NCI-H2029 (cell line): ENCODE measurements at regions not wholly inside any gene's neighbourhood (a gene's known extent, or its start where the extent isn't known, plus 50 kb on each side); places are given as distances from the start of the nearest gene placed in this dataset.
"Not testable (repeated sequence)": the region's sequence is repeated elsewhere in the genome, so short reads cannot be mapped to it uniquely, and the experiment has no call there.

Source experiments
- DNase-seq: peaks from one replicate; lab custom pipeline; 2025; lab: John Stamatoyannopoulos, UW

DNA sequence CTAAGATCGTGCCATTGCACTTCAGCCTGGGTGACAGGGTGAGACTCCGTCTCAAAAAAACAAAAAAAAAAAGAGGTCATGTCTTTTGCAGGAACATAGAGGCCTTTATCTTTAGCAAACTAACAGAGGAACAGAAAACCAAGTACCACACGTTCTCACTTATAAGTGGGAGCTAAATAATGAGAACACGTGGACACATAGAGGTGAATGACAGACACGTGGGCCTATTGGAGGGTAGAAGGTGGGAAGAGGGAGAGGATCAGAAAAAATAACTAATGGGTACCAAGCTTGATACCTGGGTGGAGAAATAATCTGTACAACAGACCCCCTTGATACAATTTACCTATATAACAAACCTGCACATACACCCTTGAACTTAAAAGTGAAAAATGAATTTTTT is 401.4 kb upstream of the NAALADL2 start:
- no peak for DNase-seq

DNA sequence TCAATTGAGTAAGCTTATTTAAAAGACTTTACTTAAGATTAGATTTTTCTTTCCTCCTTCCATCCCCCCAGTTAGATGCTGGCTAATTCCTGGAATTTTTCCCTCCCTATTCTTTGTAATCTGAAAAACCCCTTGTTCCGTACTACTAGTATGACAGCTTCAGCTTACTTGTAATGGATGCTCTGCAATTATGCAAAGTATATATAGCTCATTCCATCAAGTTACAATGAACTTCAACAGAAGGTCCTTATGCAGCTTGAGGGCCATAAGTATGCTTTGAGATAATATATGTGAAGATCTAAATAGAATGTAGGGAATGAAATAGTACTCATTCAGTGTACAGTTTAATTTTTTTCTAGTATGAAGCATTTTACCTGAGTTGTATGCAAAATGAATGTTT is 398.3 kb upstream of the NAALADL2 start:
- DNase-seq = no peak

DNA sequence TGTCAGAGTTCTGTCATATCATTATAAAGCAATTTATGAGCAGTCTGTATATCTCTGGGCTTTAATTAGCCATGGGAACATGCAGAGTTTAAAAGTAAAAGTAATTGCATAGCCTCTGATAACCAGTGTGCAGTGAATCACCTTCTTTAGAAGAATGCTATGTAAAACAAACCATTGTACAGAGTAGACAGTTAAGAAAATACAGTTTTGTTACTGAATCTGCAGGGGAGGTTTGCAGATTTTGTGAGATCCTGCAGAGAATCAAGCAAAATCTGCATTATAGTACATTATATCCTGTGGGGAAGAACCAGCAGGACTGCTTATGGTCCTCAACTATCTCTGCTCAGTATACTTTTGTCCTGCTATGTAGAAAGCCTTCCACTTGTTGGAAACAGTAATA is 396.2 kb upstream of the NAALADL2 start:
- DNase-seq = no peak

DNA sequence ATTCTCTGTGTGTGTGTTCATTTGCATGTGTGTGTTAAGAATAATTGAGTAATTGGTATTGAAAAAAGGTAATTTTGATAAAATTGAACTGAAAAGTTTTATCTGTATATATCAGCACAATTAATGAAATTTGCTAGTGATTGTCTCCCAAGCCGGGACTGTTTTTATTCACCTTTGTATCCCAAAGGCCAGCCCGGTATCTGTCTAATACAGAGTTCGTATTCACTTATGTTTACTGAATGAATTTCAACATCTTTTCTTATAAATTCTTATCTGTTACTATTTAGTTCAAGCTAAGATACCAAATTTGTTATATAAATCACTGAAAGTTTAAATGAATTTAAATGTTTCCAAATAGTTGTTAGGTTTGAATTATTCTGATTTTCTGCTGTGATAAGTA is 394.0 kb upstream of the NAALADL2 start:
- DNase-seq = no peak

DNA sequence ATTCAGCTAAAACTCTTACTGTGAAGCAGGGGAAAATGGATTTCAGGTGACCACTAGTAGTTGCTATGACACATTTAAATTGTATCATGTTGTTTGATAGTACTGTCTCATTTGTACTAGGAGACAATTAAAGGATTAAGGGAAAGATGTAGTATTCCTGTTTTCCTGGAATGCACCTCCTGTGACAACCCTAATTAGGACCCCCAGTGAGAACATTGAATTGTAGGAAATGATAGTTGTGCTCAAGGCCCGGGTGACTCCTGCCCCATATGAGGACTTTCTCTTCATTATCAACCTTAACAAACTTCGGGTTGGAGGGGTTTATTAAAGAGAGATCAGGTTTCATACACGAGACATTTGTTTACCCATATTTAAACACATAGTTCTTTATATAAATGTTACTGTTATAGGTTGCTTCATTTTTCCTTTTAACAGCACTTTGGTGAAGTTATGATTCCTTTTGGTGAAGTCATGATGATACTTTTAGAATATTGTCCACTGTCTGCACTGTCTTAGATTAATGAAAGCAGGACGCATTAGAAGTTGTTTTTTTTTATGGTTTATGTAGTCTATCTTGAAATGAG is 392.6 kb upstream of the NAALADL2 start:
- DNase-seq = no peak

DNA sequence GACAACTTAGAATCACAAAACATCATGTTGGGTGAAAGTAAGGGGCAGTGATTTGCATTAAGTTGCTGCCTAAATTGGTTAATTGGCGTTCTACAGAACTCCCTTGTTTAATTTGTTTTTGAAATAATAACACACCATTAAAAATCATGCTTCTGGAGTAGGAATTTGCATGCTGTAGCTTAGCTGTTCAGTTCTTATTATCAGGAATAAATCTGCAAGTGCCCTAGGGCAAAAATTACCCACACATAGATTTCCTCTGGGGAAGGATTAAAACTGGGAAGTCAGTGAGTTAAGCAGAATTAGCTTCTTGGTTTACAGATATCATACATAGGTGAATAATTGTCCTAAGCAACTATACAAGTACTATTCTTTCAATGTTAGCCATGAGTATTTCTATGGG is 381.6 kb upstream of the NAALADL2 start:
- no peak for DNase-seq

DNA sequence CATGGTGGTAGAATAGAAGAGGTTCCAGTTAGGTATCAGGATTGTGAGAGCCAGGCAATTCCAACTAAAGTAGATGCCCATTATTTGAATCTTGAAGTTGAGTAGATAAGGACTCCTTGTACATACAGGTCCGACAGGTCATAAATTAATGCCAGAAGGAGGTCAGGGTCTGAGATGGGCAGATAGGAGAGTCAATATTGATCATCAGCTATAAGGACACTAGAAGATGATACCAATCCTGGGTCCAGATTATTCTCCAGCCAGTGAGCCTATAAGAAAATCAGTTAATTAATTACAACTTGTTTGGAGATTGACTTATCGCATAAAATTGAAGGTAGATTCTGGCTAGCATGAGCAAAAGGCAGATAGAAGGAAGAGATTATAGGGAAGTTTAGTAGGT is 378.4 kb upstream of the NAALADL2 start:
- DNase-seq = no peak

DNA sequence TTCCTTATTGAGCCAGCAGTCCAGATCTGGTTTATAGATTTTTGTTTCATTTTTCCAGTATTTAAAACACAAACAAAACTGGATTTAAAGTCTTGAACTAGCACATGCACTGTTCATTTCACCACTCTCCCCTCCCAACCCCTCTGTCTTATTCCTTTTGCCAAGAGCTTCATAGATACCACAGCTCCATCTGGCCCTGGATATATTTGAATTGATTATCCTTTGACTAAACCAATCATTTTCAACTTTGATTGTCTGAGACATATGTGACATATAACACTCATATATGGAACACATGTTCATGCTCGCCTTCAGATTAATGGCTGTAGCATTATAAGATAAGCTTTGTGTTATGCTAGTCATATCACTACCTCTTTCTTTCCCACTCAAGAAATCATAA is 376.6 kb upstream of the NAALADL2 start:
- DNase-seq = no peak

DNA sequence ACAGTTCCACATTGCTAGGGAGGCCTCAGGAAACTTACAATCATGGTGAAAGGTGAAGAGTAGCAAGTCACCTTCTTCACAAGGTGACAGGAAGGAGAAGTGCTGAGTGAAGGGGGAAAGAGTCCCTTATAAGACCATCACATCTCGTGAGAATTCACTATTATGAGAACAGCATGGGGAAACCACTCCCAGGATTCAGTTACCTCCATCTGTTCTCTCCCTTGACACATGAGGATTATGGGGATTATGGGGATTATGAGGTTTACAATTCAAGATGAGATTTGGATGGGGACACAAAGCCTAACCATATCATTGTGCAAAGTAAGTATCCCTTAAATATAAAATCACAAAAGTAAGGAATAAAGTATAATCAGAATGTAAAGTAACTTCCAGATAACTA is 375.9 kb upstream of the NAALADL2 start:
- no peak for DNase-seq

DNA sequence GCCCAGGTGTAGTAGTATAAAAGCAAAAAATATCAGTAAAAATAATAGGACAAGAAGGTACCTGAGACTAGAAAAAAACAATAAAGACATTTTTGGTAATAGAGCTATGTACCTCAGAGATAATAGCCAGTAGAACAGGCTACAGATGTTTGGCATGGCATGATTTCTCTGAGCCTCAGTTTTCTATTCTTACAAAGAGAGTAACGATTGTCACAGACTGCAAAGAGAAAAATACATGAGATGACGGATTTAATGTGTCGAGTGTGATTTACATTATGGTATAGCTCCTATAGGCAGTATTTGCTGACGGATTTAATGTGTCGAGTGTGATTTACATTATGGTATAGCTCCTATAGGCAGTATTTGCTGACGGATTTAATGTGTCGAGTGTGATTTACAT is 375.3 kb upstream of the NAALADL2 start:
- not testable (repeated sequence) for DNase-seq

DNA sequence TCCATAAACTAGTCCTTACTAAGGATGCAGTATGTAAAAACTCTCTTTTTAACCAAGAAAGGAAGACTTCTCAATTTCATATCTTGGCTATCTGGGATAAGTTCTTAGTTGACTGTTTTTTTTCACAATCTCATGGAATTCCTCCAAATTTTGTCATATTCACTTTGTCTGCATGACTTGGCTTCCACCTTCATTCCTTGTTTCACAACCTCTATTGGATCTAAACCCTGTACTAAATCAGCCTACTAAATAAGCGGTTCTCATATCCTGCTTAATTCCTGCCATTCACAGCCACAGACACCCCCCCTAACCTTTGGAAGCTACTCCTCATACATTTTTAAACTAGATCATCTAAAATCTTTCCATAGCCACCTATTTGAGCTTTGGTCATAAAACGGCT is 370.6 kb upstream of the NAALADL2 start:
- DNase-seq = no peak

DNA sequence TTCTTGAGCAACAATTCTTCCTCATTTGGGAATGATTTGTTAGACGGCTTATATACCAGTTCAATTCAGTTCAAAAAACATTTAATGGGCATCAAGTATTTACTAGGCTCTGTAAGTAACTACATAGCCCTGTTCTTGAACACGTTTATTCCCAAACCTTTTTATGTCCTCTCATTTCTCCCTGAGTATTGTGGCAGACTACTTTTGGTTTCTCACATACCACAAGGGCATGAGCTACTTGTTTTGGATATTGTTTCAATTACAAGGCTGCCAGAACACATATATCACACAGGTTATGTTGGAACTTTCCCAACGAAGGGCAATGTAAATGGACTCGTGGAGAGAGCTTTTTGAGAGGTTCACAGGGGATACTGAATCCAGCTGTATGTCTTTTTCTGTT is 363.8 kb upstream of the NAALADL2 start:
- no peak for DNase-seq

DNA sequence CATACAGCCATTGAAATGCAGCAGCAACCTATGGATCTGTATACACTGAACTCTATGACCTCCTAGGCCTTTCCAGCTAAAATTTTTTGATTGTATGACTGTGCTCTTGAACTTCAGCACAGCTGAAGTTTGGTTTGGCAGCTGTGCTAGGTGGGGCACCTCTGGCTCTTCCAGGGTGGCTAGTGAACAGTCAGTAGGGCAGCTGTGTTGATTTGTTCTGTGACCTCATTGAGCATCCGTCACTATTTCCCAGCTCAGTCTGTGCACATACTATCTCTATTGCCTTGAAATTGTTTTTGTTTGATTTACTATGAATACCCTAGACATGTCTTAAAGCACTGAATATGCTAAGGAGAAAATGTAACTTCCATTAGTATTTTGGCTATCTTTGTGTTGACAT is 363.2 kb upstream of the NAALADL2 start:
- no peak for DNase-seq

DNA sequence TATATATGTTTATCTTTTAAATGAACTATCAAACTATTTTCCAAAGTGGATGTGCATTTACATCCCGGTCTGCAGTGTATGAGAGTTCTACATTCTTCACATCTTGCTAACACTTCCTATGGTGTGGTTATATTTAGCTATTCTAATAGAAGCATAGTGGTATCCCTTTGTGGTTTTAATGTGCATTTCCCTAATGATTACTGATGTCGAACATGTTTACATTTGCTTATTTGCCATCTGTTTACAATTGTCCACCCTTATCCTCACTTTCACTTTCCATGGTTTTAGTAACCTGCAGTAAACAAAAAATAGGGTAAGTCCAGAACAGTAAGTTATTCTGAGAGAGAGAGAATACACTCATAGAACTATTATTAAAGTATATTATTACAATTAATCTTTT is 360.5 kb upstream of the NAALADL2 start:
- DNase-seq = no peak

DNA sequence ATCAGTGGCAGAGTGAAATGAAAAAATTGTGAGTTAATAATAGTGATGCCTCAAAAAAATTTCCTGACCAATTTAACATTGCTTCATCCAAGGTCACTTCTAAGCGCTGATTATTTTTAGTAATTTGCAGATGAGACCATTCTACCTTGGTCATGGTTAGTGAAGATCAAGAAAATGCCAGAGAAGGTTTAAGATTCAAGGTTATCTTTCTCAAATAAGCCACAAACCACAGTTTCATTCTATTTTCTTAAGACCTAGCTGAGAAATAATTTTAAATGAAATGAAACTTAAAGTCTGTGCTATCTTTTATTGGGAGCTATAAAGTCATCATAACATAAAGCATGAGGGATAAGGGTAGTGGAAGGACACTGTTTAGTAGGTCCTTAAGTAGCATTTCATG is 353.9 kb upstream of the NAALADL2 start:
- no peak for DNase-seq

DNA sequence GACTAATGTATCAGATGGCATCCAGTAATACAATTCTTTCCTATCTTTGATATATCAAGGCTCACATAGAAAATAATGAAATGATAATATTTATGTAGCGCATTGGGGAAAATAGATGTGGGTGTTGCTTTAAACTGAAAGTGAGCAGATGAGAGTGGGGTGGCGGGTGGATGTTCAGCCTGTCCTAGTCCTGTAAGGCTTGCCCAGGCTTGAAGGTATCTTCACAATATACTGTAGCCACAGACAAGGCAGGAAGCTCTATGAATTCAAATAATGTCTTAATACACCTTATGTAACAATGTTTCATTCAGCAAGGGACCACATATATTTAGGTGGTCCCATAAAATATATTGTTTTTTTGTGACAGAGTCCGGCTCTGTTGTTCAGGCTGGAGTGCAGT is 334.9 kb upstream of the NAALADL2 start:
- no peak for DNase-seq

DNA sequence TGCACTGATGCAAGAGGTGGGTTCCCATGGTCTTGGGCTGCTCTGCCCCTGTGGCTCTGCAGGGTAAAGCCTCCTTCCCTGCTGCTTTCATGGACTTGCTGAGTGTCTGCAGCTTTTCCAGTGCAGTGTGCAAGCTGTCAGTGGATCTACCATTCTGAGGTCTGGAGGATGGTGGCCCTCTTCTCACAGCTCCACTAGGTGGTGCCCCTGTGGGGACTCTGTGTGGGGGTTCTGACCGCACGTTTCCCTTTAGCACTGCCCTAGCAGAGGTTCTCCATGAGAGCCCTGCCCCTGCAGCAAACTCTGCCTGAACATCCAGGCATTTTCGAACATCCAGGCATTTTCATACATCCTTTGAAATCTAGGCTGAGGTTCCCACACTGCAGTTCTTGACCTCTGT is 329.8 kb upstream of the NAALADL2 start:
- DNase-seq = no peak

DNA sequence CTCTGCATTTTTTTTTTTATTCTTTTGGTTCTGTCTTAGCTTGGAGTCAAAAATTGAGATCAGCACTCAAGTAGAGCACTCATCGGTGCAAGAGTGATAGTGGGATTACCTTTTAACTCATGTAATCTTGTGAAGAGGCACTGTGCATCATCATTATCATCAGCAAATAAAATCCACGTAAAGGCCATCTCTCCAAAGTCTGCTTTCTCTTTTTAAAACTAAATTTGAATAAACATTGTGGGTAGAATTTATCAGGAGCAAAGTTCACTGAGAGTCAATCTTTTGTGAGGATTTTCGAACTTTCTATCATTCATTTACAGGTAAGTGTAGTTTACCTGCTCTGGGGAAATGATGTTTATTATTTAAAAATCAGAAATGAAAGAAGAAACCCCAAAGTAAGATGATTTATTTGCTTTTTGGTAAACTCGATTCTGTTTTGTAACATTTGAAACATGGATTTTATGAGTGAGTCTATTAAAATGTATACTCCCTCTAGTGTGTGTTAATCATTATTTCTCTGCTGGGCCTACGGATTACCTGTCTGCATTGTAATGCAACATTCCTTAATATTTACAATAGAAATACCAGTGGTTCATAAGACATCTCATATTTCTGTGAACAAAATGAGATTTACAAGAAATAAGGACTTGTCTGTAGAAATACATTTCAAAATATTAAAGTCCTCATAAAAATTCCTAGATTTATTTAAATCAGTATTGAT is 327.7 kb upstream of the NAALADL2 start:
- DNase-seq = no peak

DNA sequence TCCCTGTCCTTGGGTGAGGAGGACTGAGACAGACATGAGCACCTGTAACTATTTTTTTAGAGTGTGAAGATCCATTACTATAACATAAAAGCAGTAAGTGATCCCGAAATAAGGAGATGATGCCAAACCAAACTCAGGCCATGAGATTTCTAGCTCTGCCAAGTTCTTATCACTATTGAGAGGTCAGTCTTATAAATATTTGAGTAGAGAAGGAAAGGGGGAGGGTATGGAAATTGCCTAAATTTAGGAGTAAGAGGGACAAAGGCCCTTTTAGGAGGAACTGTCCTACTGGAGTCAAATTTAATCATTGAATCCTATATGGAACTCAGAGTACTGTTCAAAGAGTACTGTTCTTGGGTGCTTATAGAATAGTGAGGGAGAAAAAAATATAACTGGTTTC is 326.9 kb upstream of the NAALADL2 start:
- no peak for DNase-seq

DNA sequence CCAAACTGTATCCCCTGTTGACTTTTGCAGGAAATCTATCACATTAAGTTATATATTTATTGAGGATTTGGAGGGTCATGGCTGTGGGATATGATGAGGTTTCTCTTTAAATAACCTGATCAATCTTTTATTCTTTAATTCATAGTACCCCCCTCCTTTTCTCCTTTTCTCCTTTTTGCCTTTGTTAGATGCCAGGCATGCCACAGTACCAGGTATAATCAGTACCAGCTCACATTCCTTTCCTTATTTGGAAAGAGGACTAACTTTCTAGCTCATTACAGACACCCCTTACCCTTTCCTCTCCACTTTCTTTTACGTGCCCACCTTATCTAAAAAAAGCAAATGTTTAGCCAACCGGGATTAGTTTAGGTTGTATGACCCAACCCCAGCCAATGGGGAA is 326.4 kb upstream of the NAALADL2 start:
- no peak for DNase-seq

DNA sequence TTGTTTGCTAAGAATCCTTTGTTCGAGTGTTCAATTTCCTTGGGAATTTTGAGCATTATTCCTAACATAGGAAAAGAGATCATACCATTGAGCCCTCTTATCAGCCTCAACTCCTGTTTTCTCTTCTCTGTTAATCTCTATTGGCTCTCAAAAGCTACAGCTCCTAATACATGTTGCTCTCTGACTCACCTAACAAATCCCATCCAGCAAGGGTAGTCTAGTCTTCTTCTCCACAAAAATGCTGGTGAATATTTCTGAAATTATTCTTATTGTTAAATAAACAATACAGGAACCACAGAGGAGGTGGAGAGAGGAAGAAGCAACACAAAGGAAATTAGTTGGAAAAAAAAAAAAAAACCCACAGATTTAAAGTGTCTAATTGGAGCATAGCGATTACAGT is 325.8 kb upstream of the NAALADL2 start:
- DNase-seq = no peak

DNA sequence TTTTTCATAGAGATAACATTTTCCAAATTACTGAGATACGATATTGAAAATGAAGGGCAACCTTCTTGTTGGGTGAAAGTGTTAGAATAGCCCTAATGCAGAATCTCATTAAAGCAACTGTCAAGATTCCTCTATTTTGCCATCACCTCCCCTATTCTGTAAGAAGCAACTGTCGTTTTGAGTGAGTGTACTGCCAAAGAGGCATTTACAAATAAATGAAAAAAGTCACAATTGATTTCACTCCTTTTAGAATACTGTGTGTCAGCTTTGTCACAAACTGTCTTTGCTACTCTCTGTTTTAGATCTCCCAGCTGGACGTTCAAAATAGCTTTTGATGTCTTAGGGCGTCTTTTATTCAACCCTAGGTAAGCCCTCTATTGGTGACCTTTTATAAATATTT is 322.8 kb upstream of the NAALADL2 start:
- DNase-seq = no peak

DNA sequence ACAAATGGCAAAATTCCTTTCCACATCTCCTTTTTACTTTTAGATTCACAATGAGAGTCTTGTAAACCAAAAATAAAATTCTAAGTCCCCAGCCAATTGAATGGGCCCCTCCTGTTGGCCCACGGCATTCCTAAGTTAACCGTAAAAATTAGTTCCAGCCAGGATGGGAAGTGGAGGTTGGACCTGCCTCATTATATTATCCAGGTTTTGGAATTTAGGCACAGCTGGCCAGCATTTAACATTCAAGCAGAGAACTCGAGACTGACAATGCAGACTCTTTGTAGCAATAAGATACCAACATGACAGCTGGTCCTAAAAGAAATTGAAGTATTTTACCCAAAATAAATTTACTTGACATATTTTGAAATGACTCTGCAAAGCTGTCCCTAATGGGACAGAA is 321.0 kb upstream of the NAALADL2 start:
- no peak for DNase-seq
